HG02938 (cell line): ENCODE measurements at regions not wholly inside any gene's neighbourhood (a gene's known extent, or its start where the extent isn't known, plus 50 kb on each side); places are given as distances from the start of the nearest gene placed in this dataset.
A peak's percentile ranks its signal among the peaks of the same experiment; 100 is the strongest.
"Not testable (repeated sequence)": the region's sequence is repeated elsewhere in the genome, so short reads cannot be mapped to it uniquely, and the experiment has no call there.

Experiments used
- ATAC-seq: cut with Tn5 transposase; IDR thresholded peaks from one replicate; pipeline ENCODE4 v1.9.1; 2021; ENCODE audit warnings: mild to moderate bottlenecking, moderate library complexity; ENCODE audit not compliant: unreplicated experiment

DNA sequence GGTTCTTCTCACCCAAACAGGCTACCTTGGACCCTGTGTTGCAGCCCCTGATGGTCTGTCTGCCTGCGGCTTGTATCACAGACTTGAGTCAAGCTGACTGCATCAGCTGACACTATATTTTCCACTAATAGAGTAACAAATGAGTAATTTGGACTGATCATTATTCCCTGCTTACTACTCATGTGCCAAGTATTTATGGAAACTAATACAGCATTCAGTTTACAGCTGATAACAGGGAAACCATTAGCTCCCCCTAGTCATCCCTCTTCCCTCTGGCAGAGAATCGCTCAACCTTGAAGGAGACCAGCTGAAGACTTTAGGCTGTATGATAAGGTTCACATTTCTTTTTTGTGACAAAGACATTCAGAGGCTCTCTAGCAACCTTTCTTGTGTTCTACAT is 116.6 kb upstream of the SYT6 start:
- ATAC-seq: no peak

DNA sequence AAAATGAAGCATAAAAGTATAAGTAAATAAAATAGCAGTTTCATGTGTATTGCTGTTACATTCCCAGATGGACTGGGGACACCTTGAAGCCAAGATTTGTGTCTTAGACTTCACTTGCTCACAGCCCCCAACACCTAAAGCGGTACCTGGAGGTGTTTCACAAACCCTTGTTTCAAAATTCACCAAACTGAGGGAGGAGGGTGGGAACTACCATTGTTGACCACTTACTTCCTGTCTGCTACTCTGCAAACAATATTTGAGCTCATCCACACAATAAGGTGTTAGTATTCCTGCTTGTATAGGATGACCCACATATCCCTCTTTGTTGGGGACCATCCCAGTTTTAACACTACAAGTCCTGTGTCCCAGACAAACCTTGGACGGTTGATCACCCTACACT is 115.9 kb upstream of the SYT6 start:
- no peak for ATAC-seq

DNA sequence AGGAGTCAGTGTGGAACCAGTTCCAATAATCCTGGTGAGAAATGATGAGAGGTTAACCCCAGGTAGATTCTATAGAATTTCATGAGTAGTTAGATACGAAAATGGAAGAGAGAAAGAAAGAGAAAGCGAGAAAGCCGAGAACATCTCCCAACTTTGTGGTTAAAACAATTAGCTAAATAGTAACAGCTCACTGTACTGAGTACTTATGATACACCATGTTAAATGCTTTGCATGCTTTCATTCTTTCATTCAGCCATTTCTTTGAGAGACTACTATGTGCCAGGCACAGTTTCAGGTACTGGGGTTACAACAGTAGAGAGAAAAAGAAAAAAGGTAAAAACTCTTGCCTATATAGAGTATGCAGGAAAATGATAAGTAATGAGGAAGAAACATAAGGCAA is 109.7 kb upstream of the SYT6 start:
- peak; percentile 92 for ATAC-seq

DNA sequence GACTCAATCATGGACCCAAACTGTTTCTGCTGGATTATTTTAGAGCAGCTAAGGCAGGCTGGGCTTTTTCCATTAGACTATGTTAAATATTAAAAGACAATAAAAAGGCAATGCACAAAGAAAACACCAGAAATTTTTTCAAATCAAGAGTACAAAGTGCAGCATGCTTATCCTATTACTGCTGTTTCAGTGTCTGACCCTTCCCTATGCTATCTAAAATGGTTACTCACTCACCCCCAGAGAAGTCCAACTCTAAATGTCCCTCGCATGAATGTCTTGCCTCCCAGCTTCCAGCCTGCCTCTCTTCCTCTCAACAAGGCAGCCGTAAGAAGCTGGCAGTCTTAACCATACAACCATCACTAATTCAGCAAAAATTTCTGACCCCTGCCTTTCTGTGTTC is 108.7 kb upstream of the SYT6 start:
- ATAC-seq: no peak

DNA sequence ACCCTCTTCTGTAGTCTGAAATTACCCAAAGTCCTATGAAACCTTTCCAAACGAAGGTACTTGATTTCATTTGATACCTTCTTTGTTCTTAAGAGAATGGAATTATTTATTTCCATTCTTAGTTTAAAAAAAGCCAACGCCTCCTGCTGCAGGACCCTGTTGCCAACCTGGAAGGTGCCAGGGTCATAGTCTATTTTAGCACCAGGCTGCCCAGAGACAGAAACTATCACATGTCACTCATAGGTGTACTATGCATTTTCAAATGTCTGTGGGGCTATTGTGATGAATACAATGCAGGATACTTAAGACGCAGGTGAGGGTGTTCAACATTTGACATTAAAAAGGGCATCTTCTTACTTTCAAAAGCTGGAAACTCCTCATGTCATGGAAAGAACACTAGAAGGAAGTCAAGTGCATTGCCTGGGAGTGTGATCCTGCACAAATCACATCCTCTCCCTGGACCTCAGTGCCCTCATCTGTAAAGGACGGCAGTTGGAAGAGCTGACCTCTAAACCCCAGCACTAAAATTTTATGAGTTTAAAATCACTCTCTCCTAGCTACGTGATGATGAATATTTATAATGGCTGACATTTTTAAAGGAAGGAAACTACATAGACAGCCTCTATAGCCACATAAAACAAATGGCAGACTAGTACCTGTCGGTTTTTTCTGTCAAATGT is 107.3 kb upstream of the SYT6 start:
- ATAC-seq: no peak

DNA sequence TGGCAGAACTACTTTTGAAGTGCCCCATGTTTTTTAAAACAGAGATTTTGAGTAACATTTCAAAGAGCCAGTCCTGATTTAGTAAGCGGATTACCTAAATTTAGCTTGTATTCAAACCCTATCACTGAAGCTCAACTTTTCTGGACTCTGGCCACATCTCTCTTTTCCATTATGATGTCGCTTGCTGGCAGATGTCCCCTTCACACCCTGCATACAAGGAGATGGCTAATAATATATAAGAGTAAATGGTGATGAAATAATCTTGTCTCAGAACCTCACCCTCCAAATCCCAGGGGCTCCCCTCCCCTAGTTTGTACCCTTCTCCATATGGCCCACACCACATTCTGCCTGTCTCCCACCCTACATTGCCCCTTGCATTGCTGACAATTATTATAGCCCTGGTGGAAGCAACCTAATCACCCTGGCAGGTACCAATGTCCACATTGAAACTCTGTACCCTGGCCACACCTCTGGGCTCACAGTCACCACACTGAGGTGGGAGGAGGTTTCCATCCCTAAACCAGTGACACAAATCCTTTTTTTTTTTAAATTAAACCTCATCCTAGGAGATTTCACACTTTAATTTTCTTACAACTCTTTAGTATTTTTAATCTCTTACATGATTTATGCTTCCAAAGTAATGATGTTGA is 106.0 kb upstream of the SYT6 start:
- ATAC-seq: no peak

DNA sequence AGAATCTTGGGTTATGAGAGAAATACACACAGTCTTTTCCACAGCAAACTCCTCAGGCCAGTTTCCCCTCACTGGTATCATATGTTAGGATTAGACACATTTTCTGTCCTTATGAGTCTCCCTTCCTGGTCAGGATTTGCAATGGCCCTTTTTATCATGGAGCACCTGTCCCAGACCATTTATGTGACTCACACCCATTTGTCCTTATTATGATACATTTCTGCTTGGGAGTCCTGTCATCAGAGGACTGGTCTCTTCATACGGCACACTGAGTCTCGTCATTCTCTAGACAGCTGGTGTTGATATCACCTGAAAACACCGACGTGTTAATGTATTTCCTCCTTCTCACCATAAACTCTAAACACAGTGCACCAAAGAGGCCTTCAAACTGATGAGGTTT is 105.0 kb upstream of the SYT6 start:
- ATAC-seq: no peak

DNA sequence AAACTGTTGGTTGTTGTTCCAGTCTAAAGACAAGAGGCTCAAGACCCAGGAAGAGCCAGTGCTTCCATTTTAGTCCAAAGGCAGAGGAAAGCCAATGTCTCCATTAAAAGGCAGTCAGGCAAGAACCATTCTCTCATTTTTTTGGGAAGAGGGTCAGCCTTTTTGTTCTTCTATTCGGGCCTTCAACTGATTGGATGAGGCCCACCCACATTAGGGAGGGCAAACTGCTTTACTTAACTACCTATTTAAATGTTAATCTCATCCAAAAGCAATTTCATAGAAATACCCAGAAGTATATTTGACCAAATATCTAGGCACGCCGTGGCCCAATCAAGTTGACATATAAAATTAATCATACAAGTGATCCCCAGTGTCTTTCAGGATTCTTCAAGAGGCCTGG is 104.4 kb upstream of the SYT6 start:
- no peak for ATAC-seq

DNA sequence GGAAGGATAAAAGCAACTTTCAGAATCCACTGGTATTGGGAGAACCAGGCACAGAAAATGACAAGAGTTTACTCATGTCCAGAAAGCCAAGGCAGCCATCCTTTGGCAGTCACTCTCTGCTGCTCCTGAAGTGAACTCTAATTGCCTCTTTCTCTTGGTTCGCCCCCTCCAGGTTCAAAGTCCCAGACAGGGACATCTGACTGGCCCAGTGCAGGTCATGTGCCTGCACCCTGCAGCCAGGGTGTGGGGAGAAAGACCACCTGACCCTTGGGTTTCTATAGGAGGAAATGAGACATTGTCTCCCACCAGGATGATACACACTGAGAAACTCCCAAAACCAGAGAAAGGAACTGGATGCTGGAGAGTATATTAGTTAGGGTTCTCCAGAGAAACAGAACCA is 103.9 kb upstream of the SYT6 start:
- ATAC-seq: no peak

DNA sequence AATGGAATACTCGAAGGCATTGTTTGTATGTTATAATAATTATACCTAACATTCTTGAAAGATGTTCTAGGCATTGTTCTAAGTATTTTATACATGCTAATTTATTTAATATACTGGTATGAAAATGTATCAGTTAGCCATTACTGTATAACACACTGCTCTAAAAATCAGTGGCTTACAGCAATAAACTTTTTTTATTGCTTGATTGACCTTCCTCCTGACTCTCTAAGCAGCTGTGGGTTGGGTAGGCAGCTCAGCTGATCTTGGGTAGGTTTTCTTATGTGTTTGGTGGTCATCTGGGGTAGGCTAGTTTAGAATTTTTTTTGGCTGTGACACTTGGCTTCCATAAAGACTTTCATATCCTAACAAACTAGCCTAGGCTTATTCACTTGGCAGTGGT is 100.2 kb upstream of the SYT6 start:
- ATAC-seq: no peak

DNA sequence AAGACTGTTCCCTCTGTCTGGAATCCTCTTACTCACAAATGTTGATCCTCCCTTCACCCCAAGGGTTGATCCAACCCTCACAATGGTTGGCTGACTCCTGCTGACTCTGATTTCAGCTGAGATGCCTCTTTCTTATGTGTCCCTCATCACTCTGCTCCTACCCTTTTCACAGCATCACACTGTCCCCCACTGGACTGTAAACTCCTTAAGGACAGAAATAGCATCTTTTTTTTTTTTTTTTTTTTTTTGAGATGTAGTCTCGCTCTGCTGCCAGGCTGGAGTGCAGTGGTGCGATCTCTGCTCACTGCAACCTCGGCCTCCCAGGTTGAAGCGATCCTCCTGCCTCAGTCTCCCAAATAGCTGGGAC is 97.9 kb upstream of the SYT6 start:
- no peak for ATAC-seq

DNA sequence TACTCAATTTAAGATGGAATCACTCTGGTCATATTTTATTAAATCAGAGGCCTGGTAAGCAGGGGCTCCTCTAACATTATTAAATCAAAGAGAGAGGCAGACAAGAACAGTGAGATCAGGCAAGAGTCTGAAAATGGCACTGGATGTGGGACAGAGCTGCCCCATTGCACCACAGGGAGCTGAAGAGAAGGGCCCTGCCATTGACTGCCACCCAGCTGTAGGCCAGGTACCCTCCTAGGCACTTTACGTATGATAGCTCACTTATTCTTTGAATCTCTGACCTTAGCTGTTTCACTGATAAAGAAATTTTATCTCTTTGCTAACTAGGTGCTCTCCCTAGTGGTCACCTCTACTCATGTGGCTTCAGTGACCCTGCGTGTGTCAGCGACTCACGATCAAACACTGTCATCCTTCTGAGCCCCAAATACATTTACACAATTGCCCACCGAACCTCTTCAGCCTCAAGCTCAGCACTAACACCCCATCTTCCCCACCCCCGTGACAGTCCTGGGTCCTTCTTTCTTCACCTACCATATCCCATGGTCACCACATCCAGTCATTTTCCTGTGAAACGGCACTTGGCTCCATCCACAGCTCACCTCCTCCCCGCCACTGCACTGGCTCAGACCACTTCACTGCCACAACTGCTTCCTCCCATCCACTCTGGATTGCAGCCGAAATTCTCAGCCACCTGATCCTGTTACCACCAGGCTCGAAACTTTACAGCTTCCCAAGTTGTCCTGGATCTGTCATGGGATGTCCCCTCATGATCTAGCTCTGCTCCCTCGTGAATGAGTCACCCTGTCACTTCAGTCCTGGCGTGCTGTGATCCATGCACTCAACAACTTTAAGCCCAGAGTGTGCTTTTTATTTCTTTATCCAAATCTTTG is 97.3 kb upstream of the SYT6 start:
- no peak for ATAC-seq

DNA sequence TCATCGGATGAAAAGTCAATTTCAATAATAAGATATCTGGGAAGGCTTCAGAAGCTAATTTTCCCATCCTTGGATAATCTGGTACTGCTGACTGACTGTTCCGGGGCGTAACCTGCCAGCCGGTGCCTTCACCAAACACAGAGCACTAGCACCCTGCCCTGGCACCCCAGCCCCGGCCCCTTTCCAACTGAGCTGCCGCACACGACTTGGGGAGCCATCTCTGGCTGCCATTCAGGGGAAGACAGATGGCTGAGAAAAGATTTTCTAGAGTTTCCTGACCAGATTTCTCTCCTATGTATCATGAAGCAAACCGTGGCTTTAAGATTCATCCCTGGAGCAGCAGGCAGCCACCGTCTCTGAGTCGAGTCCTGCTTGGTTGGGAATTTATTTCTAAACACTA is 96.0 kb upstream of the SYT6 start:
- ATAC-seq: no peak

DNA sequence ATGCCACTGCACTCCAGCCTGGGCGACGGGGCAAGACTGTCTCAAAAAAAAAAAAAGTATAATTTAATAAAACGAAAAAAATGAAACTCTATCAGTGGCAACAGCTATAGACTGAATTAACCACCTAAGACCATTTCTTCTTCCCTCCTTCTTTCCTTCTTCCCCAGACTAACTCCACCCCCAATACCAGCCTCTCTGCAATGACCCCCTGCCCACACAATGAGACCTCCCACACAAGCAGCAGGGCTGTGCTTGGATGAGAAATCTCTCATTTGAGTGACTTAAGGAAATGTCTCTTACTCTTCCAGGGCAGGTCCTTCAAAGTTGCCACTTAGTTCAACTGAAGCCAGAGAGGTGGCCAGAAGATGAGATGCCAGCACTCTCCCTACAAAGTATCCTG is 94.5 kb upstream of the SYT6 start:
- ATAC-seq: no peak

DNA sequence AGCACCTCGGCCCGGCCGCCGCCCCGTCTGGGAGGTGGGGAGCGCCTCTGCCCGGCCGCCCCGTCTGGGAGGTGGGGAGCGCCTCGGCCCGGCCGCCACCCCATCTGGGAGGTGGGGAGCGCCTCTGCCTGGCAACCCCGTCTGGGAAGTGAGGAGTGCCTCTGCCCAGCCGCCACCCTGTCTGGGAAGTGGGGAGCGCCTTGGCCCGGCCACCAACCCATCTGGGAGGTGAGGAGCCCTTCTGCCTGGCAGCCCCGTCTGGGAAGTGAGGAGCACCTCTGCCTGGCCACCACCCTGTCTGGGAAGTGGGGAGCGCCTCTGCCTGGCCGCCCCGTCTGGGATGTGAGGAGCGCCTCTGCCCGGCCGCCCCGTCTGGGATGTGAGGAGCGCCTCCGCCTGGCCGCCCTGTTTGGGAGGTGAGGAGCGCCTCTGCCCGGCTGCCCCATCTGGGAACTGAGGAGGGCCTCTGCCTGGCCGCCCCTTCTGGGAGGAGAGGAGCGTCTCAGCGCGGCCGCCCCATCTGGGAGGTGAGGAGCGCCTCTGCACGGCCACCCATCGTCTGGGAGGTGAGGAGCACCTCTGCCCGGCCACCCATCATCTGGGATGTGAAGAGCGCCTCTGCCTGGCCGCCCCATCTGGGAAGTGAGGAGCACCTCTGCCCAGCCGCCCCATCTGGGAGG is 89.0 kb upstream of the SYT6 start:
- not testable (repeated sequence) for ATAC-seq

DNA sequence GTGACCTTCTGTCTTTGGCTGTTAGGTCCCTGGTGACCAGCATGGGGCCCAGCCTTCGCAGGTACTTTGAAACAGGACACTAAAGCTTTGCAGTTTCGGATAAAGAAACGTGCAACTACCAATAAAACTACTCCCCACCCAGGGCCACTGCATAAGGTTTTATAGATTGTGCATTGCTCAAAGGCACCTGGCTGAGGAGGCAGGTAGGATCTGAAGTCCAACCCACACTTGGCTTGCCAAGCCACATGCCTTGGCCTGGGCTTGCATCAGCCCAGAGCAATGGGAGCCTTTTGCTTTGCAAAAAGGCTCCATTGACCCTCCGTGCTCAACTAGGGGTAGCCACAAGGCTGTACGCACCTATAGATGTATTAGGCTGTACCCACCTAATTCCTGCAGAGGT is 84.4 kb upstream of the SYT6 start:
- no peak for ATAC-seq

DNA sequence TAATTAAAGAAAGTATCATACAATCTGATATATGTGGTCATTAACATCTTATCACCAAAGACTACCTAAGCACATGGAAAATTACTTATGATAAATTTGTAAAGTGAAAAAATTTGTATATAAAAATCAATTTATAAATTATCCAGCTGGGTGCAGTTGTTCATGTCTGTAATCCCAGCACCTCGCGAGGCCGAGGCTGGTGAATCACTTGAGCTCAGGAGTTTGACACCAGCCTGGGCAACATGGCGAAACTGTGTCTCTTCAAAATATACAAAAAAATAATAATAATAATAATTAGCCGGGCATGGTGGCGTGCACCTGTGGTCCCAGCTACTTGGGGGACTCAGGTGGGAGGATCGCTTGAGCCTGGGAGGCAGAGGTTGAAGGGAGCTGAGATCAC is 82.8 kb upstream of the SYT6 start:
- ATAC-seq: no peak

DNA sequence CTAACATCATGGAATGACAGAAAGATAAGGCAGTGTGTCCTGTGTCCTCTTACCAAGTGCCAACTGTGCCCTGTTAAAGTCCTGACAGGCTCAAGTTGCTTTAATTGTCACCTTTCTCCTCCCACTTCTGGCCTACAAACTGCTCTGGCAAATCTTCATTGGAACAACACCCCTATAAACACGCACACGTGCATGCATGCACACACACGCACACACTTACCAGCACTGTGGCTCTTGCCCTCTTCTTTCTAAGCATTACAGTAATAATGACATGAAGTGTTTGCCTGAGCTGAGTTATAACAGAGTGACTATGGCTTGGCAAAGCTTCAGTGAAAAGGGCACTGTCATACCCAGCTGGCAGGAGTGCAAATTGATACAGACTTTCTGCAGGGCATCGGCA is 82.3 kb upstream of the SYT6 start:
- ATAC-seq: no peak

DNA sequence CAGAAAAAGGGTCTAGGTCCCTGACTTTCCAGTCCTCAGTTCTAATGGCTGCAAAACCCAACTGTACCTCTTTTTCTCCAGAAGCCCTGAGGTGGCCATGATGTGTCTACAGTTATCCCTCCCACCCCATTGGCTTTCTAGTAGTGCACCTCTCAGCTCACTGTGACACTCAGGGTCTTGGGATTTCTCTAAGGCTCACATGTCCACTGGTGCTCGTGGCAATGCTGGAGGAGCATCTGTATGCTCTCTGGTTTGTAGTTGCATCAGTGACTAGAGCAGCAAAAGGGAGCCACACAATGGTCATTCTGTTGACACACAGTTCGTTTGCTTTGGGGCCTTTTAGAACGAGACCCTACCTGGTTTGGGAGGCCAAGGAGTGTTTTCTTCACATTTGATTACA is 81.6 kb upstream of the SYT6 start:
- no peak for ATAC-seq

DNA sequence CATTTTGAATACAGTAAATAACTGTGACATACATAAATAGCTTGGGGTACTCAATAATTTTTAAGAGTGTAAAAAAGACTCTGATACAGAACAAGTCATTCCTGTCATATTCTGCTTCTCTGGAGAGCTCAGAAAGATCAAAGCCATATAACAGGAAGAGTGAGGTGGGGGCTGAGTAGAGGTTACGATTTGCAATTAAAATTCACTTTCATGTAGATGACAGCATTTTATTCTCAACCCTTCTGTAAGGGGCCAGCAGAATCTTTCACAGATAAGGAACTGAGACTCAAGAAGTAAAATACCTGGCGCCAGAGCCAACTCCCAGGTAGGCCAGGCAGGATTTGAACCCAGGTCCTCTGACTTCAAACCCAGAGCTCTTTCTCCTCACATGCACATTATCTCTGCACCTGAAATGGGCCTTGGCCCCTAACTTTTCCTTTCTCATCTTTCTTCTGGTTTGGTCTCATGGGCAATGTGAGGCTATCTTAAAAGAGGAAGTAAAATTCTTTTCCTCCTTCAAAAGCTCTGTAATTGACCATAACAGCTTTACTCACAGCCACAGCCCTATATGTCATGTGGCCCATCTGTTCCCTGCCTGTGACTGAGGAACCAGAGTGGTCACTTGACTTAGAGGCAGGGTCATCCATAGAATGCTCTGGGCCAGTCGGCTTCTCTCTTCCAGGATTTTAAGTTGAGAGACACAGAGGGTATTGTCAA is 80.9 kb upstream of the SYT6 start:
- peak; percentile 67 for ATAC-seq

DNA sequence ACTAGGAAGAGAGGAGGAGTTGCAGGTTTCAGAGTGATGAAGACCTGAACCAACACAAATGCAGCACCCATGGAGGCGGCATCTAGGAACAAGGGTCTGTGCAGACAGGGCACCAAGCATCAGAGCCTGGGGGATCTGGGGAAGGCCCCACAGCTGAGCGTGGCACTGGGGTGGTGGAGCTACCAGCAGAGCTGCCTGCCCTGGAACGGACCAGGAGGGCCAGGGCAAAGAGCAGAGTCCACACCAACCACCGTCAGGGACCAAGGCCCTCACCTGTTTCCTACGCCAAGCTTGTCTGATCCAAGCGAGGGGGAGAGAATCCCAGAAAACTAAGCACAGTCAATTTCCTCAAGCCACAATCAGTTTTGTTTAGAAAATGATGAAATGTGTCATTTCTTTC is 79.0 kb upstream of the SYT6 start:
- no peak for ATAC-seq
